ENCODE measurements at regions not wholly inside any gene's neighbourhood (a gene's known extent, or its start where the extent isn't known, plus 50 kb on each side); places are given as distances from the start of the nearest gene placed in this dataset.

DNA sequence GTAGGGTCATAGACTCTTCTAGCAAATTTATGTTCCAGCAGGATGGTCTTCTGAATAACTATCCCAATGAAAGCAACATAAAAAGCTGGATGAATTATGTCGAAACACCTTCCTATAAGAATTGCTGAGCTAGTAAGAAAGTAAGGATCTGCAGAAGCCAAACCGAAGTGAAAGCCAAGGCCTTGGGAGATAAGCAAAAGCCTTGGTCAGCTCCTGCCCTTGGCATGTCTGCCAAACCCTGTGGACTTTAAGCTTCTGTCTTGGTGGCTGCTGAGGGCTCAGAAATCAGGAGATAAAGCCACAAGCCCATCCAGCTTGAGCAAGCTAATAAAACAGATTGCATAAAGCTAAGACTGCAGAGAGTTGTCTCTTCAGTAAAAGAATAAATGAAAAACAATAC lies 81.2 kb upstream of the KCND3 start:
- Histone ChIP-seq H3K27ac (no peak overlapping the region), H4K20me1 (ENCODE audit: insufficient read depth) (no peaks in the 10 kb centered on the region), H3K4me3 (no peak overlapping the region), H3F3A (ENCODE audit: insufficient read depth, low read depth) (no peaks in the 10 kb centered on the region), H3K4me1 (replicated peaks; ENCODE audit: insufficient read depth) (no peaks in the 10 kb centered on the region), H3K27me3 (ENCODE audit: insufficient read depth, low read depth) (peaks cover 14% of the 10 kb centered on the region), H3K4me2 (no peak overlapping the region), H3K79me2 (ENCODE audit: low read depth) (no peaks in the 10 kb centered on the region), H3K36me3 (ENCODE audit: low read depth) (no peaks in the 10 kb centered on the region), H3K9me3 (ENCODE audit: insufficient read depth, low read depth) (no peaks in the 10 kb centered on the region), H2AFZ (no peak overlapping the region), H3K9me2 (ENCODE audit: insufficient read depth) (no peaks in the 10 kb centered on the region)
- no peak for DNase-seq
- intact Hi-C loops (cut with micrococcal nuclease; ENCODE audit: unreplicated experiment): no loop called here
- POLR2A ChIA-PET (ENCODE audit: unreplicated experiment): no interaction called here
- CTCF ChIA-PET: no interaction called here
- no TSS peak for BruUV-seq (replicated peaks)
- TF ChIP-seq EZH2 (IDR thresholded peaks at IDR 0.05; ENCODE audit: low read depth): no peak

DNA sequence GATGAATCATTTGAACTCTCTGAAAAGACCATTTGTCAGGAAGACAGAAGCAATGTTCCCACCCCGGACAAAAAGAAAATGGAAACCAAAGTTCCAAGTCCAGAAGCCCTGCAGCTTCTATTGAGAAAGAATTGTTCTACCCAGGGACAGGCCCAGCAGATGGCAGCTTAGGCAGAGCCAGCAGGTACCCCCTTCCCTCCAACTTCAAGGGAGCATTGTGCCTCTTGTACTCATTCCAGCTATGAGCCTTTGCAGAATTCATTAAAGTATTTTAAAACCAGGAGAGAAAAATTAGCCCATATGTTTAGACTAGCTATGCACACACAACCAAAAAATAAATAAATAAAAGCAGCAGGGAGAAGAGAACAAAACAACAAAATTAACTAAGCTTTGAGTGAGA lies 85.2 kb upstream of the KCND3 start:
- Histone ChIP-seq H3K4me2 (no peak overlapping the region), H3K27ac (no peak overlapping the region), H3K9me3 (ENCODE audit: insufficient read depth, low read depth) (no peaks in the 10 kb centered on the region), H3K4me1 (replicated peaks; ENCODE audit: insufficient read depth) (no peaks in the 10 kb centered on the region), H3F3A (ENCODE audit: insufficient read depth, low read depth) (no peaks in the 10 kb centered on the region), H4K20me1 (ENCODE audit: insufficient read depth) (no peaks in the 10 kb centered on the region), H3K27me3 (ENCODE audit: insufficient read depth, low read depth) (0 out of 2 replicates have a peak, but pooled peaks cover 5% of the 10 kb centered on the region), H2AFZ (no peak overlapping the region), H3K9me2 (ENCODE audit: insufficient read depth) (no peaks in the 10 kb centered on the region), H3K4me3 (no peak overlapping the region), H3K79me2 (ENCODE audit: low read depth) (no peaks in the 10 kb centered on the region), H3K36me3 (ENCODE audit: low read depth) (no peaks in the 10 kb centered on the region)
- POLR2A ChIA-PET (ENCODE audit: unreplicated experiment): no interaction called here
- CTCF ChIA-PET: no interaction called here
- no TSS peak for BruUV-seq (replicated peaks)
- TF ChIP-seq, protein P1, sequence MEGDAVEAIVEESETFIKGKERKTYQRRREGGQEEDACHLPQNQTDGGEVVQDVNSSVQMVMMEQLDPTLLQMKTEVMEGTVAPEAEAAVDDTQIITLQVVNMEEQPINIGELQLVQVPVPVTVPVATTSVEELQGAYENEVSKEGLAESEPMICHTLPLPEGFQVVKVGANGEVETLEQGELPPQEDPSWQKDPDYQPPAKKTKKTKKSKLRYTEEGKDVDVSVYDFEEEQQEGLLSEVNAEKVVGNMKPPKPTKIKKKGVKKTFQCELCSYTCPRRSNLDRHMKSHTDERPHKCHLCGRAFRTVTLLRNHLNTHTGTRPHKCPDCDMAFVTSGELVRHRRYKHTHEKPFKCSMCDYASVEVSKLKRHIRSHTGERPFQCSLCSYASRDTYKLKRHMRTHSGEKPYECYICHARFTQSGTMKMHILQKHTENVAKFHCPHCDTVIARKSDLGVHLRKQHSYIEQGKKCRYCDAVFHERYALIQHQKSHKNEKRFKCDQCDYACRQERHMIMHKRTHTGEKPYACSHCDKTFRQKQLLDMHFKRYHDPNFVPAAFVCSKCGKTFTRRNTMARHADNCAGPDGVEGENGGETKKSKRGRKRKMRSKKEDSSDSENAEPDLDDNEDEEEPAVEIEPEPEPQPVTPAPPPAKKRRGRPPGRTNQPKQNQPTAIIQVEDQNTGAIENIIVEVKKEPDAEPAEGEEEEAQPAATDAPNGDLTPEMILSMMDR (conservative IDR thresholded peaks at IDR 0.05): no peak
- no peak for TF ChIP-seq EZH2 (IDR thresholded peaks at IDR 0.05; ENCODE audit: low read depth)
- intact Hi-C loops (cut with micrococcal nuclease; ENCODE audit: unreplicated experiment): no loop called here
- DNase-seq: no peak

DNA sequence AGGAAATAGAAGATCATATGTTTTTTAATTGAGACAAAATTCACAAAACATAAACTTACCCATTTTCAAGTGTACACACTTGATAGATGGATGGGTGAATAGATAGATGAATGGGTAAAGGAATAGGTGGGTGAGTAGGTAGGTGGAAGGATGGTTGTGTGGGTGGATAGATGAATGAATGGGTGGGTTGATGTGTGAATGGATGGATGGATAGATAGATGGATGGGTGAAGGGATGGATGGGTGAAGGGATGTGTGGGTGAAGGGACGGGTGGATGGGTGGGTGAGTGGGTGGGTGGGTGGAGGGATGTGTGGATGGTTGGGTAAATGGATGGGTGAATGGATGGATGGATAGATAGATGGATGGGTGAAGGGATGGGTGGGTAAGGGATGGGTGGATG lies 86.1 kb upstream of the KCND3 start:
- intact Hi-C loops (cut with micrococcal nuclease; ENCODE audit: unreplicated experiment): no loop called here
- Histone ChIP-seq H4K20me1 (ENCODE audit: insufficient read depth) (no peaks in the 10 kb centered on the region), H3K4me2 (no peak overlapping the region), H3K36me3 (ENCODE audit: low read depth) (no peaks in the 10 kb centered on the region), H2AFZ (no peak overlapping the region), H3K27me3 (ENCODE audit: insufficient read depth, low read depth) (0 out of 2 replicates have a peak, but pooled peaks cover 5% of the 10 kb centered on the region), H3K9me2 (ENCODE audit: insufficient read depth) (no peaks in the 10 kb centered on the region), H3K9me3 (ENCODE audit: insufficient read depth, low read depth) (no peaks in the 10 kb centered on the region), H3K79me2 (ENCODE audit: low read depth) (no peaks in the 10 kb centered on the region), H3K4me3 (no peak overlapping the region), H3K27ac (no peak overlapping the region), H3F3A (ENCODE audit: insufficient read depth, low read depth) (no peaks in the 10 kb centered on the region), H3K4me1 (replicated peaks; ENCODE audit: insufficient read depth) (no peaks in the 10 kb centered on the region)
- BruUV-seq (replicated peaks): no TSS peak
- ChIA-PET CTCF (no interaction called here), POLR2A (ENCODE audit: unreplicated experiment) (no interaction called here)
- DNase-seq: no peak
- no peak for TF ChIP-seq EZH2 (IDR thresholded peaks at IDR 0.05; ENCODE audit: low read depth)

DNA sequence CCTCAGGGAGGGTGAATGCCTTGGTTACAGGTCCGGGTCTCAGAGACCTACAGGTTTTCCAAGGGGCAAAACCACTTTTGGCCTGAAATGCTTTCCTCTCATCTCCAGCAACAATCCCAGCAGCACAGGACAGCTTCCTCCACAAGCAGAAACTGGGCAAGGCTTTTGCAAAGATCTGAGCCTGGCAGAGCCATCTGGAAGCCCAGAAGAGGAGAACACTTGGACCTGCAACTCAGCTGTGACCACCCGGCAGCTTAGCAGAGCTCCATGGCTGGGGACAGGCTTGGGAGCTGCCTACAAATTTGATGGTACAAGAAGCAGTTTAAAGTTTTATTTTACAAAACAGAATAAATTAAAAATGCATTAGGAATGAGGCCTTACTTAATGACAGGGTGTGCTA lies 90.0 kb upstream of the KCND3 start:
- Histone ChIP-seq H3K9me2 (ENCODE audit: insufficient read depth) (no peaks in the 10 kb centered on the region), H3K4me3 (no peak overlapping the region), H3K9me3 (ENCODE audit: insufficient read depth, low read depth) (no peaks in the 10 kb centered on the region; the same call in 1 of the 2 replicates), H4K20me1 (ENCODE audit: insufficient read depth) (no peaks in the 10 kb centered on the region), H3K4me1 (replicated peaks; ENCODE audit: insufficient read depth) (no peaks in the 10 kb centered on the region), H3K36me3 (ENCODE audit: low read depth) (no peaks in the 10 kb centered on the region), H3K27me3 (ENCODE audit: insufficient read depth, low read depth) (0 out of 2 replicates have a peak, but pooled peaks cover 5% of the 10 kb centered on the region), H3K4me2 (no peak overlapping the region), H3F3A (ENCODE audit: insufficient read depth, low read depth) (no peaks in the 10 kb centered on the region), H3K27ac (no peak overlapping the region), H2AFZ (no peak overlapping the region), H3K79me2 (ENCODE audit: low read depth) (no peaks in the 10 kb centered on the region)
- POLR2A ChIA-PET (ENCODE audit: unreplicated experiment): no interaction called here
- intact Hi-C loops (cut with micrococcal nuclease; ENCODE audit: unreplicated experiment): no loop called here
- no TSS peak for BruUV-seq (replicated peaks)
- CTCF ChIA-PET: no interaction called here
- TF ChIP-seq EZH2 (IDR thresholded peaks at IDR 0.05; ENCODE audit: low read depth): no peak
- DNase-seq: no peak
